DND-41 (cell line): ENCODE measurements at regions not wholly inside any gene's neighbourhood (a gene's known extent, or its start where the extent isn't known, plus 50 kb on each side); places are given as distances from the start of the nearest gene placed in this dataset.

ENCODE experiments used
- ATAC-seq: fragments of 200-7000 bp; cut with Tn5 transposase; 3 replicates; pipeline ENCODE4 v1.9.1; 2021; ENCODE audit warnings: low read depth; ENCODE audit not compliant: insufficient read depth
- DNase-seq: peaks from one replicate; pipeline ENCODE4 v3.0.0-alpha.2; 2020
- H2AFZ ChIP-seq: 2 replicates; pipeline ENCODE4 v1.6.0; 2012; ENCODE audit warnings: low read depth, low read length
- H3K27ac ChIP-seq: 2 replicates; pipeline ENCODE4 v1.5.1; 2012; ENCODE audit warnings: low read length, inconsistent platforms
- H3K27me3 ChIP-seq: fragments of 200-600 bp; sonication (generic); 2 replicates; pipeline ENCODE4 v1.6.0; 2012; ENCODE audit warnings: low read length, mild to moderate bottlenecking, inconsistent platforms; ENCODE audit not compliant: insufficient read depth, poor library complexity
- H3K36me3 ChIP-seq: 2 replicates; pipeline ENCODE4 v1.5.1; 2012; ENCODE audit warnings: low read length, inconsistent platforms; ENCODE audit not compliant: insufficient read depth
- H3K4me1 ChIP-seq: 2 replicates; pipeline ENCODE4 v1.5.1; 2012; ENCODE audit warnings: mild to moderate bottlenecking, low read length; ENCODE audit not compliant: insufficient read depth
- H3K4me2 ChIP-seq: 2 replicates; pipeline ENCODE4 v1.6.0; 2012; ENCODE audit warnings: mild to moderate bottlenecking, moderate library complexity, low read length, inconsistent platforms; ENCODE audit not compliant: insufficient read depth
- H3K4me3 ChIP-seq, 2 experiments: fragments of 200-600 bp in 1 of 2; shearing (Covaris generic) in 1 of 2; 2 replicates each; pipeline ENCODE4 v1.5.1; 2012 to 2016; ENCODE audit warnings: inconsistent platforms in 2 of 2, low read length in 2 of 2, mild to moderate bottlenecking in 2 of 2, low read depth in 1 of 2, moderate library complexity in 1 of 2
- H3K79me2 ChIP-seq: 2 replicates; pipeline ENCODE4 v1.6.0; 2012; ENCODE audit warnings: low read length, inconsistent platforms; ENCODE audit not compliant: insufficient read depth
- H3K9ac ChIP-seq: 2 replicates; pipeline ENCODE4 v1.6.0; 2012; ENCODE audit warnings: low read depth, mild to moderate bottlenecking, inconsistent platforms, low read length, moderate library complexity
- H3K9me3 ChIP-seq: 2 replicates; pipeline ENCODE4 v1.5.1; 2012; ENCODE audit warnings: low read length, moderate library complexity, mild to moderate bottlenecking, inconsistent platforms; ENCODE audit not compliant: insufficient read depth, severe bottlenecking
- H4K20me1 ChIP-seq: 2 replicates; pipeline ENCODE4 v1.6.0; 2012; ENCODE audit warnings: low read length; ENCODE audit not compliant: insufficient read depth
- EZH2 ChIP-seq: IDR thresholded peaks from 3 replicates; pipeline ENCODE4 v1.6.1; 2012; ENCODE audit warnings: borderline replicate concordance, low read depth, mild to moderate bottlenecking, moderate library complexity, low read length, inconsistent platforms; ENCODE audit not compliant: severe bottlenecking
- TF ChIP-seq, protein P1 (sequence below): IDR thresholded peaks from 2 replicates; pipeline ENCODE4 v1.5.1; 2012; ENCODE audit warnings: borderline replicate concordance, low read length, moderate library complexity, mild to moderate bottlenecking; ENCODE audit not compliant: poor library complexity, severe bottlenecking; ENCODE audit errors: extremely low read depth

GRCh38 chr9:7592321-7593316, 207.0 kb downstream of the DMAC1 start:
- no peak overlapping the region for H3K4me2 ChIP-seq
- H3K9ac ChIP-seq: no peak overlapping the region
- no peaks in the 10 kb centered on the region for H4K20me1 ChIP-seq
- TF ChIP-seq, protein P1, sequence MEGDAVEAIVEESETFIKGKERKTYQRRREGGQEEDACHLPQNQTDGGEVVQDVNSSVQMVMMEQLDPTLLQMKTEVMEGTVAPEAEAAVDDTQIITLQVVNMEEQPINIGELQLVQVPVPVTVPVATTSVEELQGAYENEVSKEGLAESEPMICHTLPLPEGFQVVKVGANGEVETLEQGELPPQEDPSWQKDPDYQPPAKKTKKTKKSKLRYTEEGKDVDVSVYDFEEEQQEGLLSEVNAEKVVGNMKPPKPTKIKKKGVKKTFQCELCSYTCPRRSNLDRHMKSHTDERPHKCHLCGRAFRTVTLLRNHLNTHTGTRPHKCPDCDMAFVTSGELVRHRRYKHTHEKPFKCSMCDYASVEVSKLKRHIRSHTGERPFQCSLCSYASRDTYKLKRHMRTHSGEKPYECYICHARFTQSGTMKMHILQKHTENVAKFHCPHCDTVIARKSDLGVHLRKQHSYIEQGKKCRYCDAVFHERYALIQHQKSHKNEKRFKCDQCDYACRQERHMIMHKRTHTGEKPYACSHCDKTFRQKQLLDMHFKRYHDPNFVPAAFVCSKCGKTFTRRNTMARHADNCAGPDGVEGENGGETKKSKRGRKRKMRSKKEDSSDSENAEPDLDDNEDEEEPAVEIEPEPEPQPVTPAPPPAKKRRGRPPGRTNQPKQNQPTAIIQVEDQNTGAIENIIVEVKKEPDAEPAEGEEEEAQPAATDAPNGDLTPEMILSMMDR: peak; percentile 46
- no peak for TF ChIP-seq EZH2
- DNase-seq (no peak), ATAC-seq (0 out of 3 replicates have a peak, but pooled peaks have one; percentile 35)
- peaks cover 4% of the 10 kb centered on the region for H3K9me3 ChIP-seq
- H3K4me1 ChIP-seq: 0 out of 2 replicates have a peak, but pooled peaks cover 2% of the 10 kb centered on the region
- no peaks in the 10 kb centered on the region for H3K36me3 ChIP-seq
- no peaks in the 10 kb centered on the region for H3K27me3 ChIP-seq
- H3K27ac ChIP-seq: no peak overlapping the region
- H2AFZ ChIP-seq: no peak overlapping the region
- no peak overlapping the region for H3K4me3 ChIP-seq
- H3K79me2 ChIP-seq: no peaks in the 10 kb centered on the region

DNA sequence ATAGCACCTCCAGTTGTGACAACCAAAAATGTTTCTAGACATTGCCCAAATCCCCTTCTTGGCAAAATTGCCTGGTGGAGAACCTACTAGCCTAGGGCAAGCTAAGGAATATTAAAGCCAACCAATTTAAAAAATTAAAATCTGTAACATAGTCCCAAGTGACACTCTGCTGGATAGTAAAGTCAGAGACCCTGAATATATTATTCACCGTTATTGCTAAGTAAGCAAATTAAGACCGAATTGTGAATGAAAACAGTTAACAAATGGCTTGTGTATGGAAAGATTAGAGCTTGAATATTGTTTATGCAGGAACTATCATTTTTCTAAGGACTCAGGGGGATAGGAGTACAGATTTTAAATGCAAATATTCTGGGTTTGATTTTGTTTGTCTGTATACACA, 208.1 kb downstream of the DMAC1 start:
- 0 out of 2 replicates have a peak, but pooled peaks cover 2% of the 10 kb centered on the region for H3K4me1 ChIP-seq
- H4K20me1 ChIP-seq: no peaks in the 10 kb centered on the region
- no peak overlapping the region for H3K27ac ChIP-seq
- H3K9ac ChIP-seq: no peak overlapping the region
- peaks cover 4% of the 10 kb centered on the region for H3K9me3 ChIP-seq
- no peaks in the 10 kb centered on the region for H3K79me2 ChIP-seq
- no peak for ATAC-seq
- H3K4me3 ChIP-seq: no peak overlapping the region
- DNase-seq: no peak
- TF ChIP-seq, protein P1: no peak
- no peak for TF ChIP-seq EZH2
- H2AFZ ChIP-seq: no peak overlapping the region
- H3K4me2 ChIP-seq: no peak overlapping the region
- H3K36me3 ChIP-seq: no peaks in the 10 kb centered on the region
- no peaks in the 10 kb centered on the region for H3K27me3 ChIP-seq

DNA sequence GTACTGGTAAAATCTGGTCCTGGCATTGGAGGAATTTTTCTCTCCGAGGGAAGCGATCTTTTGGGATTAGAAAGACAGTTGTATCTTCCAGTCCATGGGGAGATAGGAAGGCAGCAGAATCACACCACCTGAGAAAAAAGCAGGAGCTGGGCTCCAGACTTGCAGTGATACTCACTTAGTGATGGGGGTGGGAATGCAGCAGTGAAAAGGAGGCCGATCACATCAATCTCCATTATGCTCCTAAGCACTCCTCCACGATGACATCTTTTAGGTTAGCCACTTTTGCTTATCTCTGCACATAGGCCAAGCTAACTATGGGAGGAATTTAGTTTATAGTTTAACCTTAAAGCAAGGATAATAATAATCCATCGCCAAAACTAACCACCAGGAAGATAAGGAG, 219.0 kb downstream of the DMAC1 start:
- H2AFZ ChIP-seq: no peak overlapping the region
- no peaks in the 10 kb centered on the region for H3K36me3 ChIP-seq
- ATAC-seq (no peak), DNase-seq (no peak)
- no peak overlapping the region for H3K4me2 ChIP-seq
- no peaks in the 10 kb centered on the region for H4K20me1 ChIP-seq
- TF ChIP-seq, protein P1: no peak
- TF ChIP-seq EZH2: no peak
- 0 out of 2 replicates have a peak, but pooled peaks cover 3% of the 10 kb centered on the region for H3K4me1 ChIP-seq
- H3K9ac ChIP-seq: no peak overlapping the region
- no peaks in the 10 kb centered on the region for H3K27me3 ChIP-seq
- H3K9me3 ChIP-seq: no peaks in the 10 kb centered on the region
- no peaks in the 10 kb centered on the region for H3K79me2 ChIP-seq
- H3K4me3 ChIP-seq: no peak overlapping the region
- H3K27ac ChIP-seq: no peak overlapping the region
